ENCODE measurements at regions not wholly inside any gene's neighbourhood (a gene's known extent, or its start where the extent isn't known, plus 50 kb on each side); places are given as distances from the start of the nearest gene placed in this dataset.

DNA sequence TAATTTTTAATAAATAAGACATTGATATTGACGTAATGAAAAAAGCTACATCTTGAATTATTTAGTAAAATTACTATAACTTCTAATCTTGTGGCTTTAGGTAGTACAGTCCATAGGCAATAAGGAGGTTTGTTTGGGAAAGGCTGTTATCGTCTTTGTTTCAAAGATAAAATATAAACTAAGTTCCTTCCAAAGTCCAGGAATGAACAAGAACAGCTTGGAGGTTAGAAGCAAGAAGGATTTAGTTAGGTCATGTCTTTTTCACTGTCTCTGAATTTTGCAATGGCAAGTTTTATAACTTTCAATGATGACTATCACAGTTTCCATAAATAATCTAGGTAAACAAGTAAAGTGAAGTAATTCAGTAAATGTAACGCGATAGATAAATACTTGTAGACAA is 106.9 kb upstream of the OLFM3 start:
- H3K9me3 ChIP-seq (ENCODE audit: control insufficient read depth, insufficient read depth, low read length): no peaks in the 10 kb centered on the region
- no peak overlapping the region for H3K9ac ChIP-seq (ENCODE audit: low read depth, low read length)
- peaks cover 57% of the 10 kb centered on the region for H3K4me1 ChIP-seq (ENCODE audit: control insufficient read depth, insufficient read depth, low read length)
- H3K27me3 ChIP-seq (ENCODE audit: control insufficient read depth, insufficient read depth, low read length): no peaks in the 10 kb centered on the region
- H3K27ac ChIP-seq (ENCODE audit: low read depth, low read length): no peak overlapping the region
- H3K4me3 ChIP-seq (ENCODE audit: low read depth, low read length): no peak overlapping the region
- H3K36me3 ChIP-seq (ENCODE audit: control insufficient read depth, insufficient read depth, low read length): no peaks in the 10 kb centered on the region

DNA sequence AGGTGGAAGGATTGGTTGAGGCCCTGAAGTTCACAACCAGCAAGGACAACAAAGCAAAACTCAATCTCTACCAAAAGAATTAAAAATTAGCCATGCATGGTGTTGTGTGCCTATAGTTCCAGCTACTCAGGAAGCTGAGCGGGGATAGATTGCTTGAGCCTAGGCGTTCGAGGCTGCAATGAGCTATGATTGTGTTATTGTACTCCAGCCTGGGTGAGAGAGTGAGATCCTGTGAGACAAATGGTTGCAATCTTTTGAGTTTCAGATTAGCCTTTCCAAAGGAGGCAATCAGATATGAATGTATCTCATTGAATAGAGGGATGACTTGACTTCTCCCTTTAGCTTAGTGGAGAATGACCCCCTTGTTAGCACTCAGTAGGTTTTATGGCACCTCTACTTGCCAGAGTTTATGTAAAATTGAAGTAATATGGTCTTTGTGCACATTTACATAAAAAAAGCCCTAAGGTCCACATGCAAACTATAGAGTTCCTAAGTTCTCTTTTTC is 105.6 kb upstream of the OLFM3 start:
- Histone ChIP-seq H3K27ac (ENCODE audit: low read depth, low read length) (no peak overlapping the region), H3K4me1 (ENCODE audit: control insufficient read depth, insufficient read depth, low read length) (peaks cover 55% of the 10 kb centered on the region), H3K27me3 (ENCODE audit: control insufficient read depth, insufficient read depth, low read length) (no peaks in the 10 kb centered on the region), H3K9ac (ENCODE audit: low read depth, low read length) (no peak overlapping the region), H3K36me3 (ENCODE audit: control insufficient read depth, insufficient read depth, low read length) (no peaks in the 10 kb centered on the region), H3K4me3 (ENCODE audit: low read depth, low read length) (no peak overlapping the region), H3K9me3 (ENCODE audit: control insufficient read depth, insufficient read depth, low read length) (no peaks in the 10 kb centered on the region)

DNA sequence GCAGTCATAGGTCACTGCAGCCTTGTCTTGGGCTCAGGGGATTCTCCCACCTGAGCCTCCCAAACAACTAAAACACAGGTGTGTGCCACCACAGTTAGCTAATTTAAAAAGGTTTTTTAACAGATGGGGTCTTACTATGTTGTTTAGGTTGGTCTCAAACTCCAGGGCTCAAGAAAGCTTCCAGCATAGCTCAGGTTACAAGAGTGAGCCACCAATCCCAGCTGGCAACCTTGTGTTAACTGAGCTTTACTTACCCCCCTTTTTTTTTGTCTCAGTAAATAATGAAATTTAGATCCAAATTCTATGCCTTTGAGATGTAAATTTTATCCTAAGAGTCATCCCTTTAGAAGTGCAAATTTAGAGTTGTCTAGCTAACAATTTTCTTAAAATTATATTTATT is 103.9 kb upstream of the OLFM3 start:
- Histone ChIP-seq H3K27me3 (ENCODE audit: control insufficient read depth, insufficient read depth, low read length) (no peaks in the 10 kb centered on the region), H3K27ac (ENCODE audit: low read depth, low read length) (no peak overlapping the region), H3K4me3 (ENCODE audit: low read depth, low read length) (no peak overlapping the region), H3K9ac (ENCODE audit: low read depth, low read length) (no peak overlapping the region), H3K36me3 (ENCODE audit: control insufficient read depth, insufficient read depth, low read length) (no peaks in the 10 kb centered on the region), H3K9me3 (ENCODE audit: control insufficient read depth, insufficient read depth, low read length) (no peaks in the 10 kb centered on the region), H3K4me1 (ENCODE audit: control insufficient read depth, insufficient read depth, low read length) (peaks cover 39% of the 10 kb centered on the region)

DNA sequence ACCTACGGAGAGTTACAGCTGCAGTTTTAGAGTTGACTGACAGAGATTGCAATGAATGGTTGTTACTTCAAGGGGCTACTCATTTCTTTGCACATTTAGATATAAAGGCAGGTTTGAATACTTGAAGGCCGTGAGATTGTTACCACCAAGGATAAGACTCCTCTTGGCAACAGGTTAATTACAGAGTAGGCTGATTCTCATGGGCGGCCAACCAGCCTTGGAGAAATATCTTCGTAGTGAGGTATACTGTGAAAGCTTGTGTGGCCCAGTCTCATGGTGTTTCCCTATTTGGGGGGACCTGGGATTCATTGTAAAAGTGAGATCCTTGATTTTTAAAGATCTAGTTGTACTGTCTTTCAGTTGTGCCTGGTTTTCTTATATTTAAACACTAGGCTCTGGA is 103.2 kb upstream of the OLFM3 start:
- H3K9ac ChIP-seq (ENCODE audit: low read depth, low read length): no peak overlapping the region
- H3K27me3 ChIP-seq (ENCODE audit: control insufficient read depth, insufficient read depth, low read length): no peaks in the 10 kb centered on the region
- H3K36me3 ChIP-seq (ENCODE audit: control insufficient read depth, insufficient read depth, low read length): no peaks in the 10 kb centered on the region
- no peak overlapping the region for H3K4me3 ChIP-seq (ENCODE audit: low read depth, low read length)
- H3K27ac ChIP-seq (ENCODE audit: low read depth, low read length): no peak overlapping the region
- H3K9me3 ChIP-seq (ENCODE audit: control insufficient read depth, insufficient read depth, low read length): no peaks in the 10 kb centered on the region
- H3K4me1 ChIP-seq (ENCODE audit: control insufficient read depth, insufficient read depth, low read length): peaks cover 32% of the 10 kb centered on the region

DNA sequence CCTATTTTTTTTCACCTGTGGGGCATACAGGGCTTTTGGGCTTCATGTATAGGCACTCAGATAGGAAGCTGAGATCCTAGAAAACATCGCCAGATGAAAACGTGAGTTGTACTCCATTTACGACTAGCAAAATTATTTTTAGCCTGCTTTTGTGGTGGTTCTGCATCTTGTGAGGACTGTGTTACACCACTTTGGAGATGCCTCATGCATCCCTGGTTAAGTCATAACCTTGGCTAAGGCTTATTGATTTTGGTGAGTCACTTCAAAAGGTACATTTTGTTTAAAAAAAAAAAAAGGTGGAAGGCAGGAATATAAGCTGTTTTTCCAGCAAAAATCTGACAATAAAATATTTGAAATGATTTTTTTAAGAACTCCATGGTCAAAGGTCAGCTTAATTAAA is 101.8 kb upstream of the OLFM3 start:
- H3K27me3 ChIP-seq (ENCODE audit: control insufficient read depth, insufficient read depth, low read length): no peaks in the 10 kb centered on the region
- no peak overlapping the region for H3K9ac ChIP-seq (ENCODE audit: low read depth, low read length)
- H3K9me3 ChIP-seq (ENCODE audit: control insufficient read depth, insufficient read depth, low read length): no peaks in the 10 kb centered on the region
- no peak overlapping the region for H3K4me3 ChIP-seq (ENCODE audit: low read depth, low read length)
- H3K27ac ChIP-seq (ENCODE audit: low read depth, low read length): no peak overlapping the region
- peaks cover 29% of the 10 kb centered on the region for H3K4me1 ChIP-seq (ENCODE audit: control insufficient read depth, insufficient read depth, low read length)
- H3K36me3 ChIP-seq (ENCODE audit: control insufficient read depth, insufficient read depth, low read length): no peaks in the 10 kb centered on the region

DNA sequence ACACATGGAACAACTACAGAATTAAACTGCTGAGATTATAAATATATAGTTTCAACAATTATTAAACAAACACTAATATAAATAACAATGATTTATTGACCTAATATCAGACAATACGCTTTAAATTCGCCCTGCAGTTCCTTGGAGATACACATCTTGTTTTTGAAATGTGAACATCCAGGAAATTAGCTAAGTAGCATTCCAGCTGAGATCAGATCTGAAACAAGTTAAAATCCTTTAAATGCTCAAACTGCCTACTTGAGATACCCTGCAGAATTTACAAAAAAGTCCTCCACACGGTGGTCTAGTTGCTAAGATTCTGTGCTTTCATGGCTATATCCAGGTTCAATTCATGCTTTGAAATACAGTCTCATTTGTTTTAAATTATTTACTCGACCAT is 101.4 kb upstream of the OLFM3 start:
- Histone ChIP-seq H3K4me1 (ENCODE audit: control insufficient read depth, insufficient read depth, low read length) (peaks cover 29% of the 10 kb centered on the region), H3K9me3 (ENCODE audit: control insufficient read depth, insufficient read depth, low read length) (no peaks in the 10 kb centered on the region), H3K36me3 (ENCODE audit: control insufficient read depth, insufficient read depth, low read length) (no peaks in the 10 kb centered on the region), H3K9ac (ENCODE audit: low read depth, low read length) (no peak overlapping the region), H3K4me3 (ENCODE audit: low read depth, low read length) (no peak overlapping the region), H3K27me3 (ENCODE audit: control insufficient read depth, insufficient read depth, low read length) (no peaks in the 10 kb centered on the region), H3K27ac (ENCODE audit: low read depth, low read length) (no peak overlapping the region)

DNA sequence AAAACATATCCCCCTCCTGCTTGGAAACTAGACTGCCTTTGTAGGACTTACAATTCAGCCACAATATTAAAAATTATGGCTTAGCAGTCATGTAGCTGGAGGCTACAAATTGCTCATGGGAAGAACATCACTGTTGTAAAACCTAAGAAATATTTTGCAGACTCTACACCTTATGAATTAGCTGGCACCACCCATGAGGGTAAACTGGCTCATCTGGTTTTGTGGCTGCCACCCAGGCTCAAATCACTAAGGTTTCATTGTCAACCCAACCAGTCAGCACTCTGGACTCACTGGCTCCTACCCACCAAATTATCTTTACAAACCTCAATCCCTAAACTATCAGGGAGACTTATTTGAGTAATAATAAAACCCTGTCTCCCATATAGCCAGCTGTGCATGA is 100.7 kb upstream of the OLFM3 start:
- peaks cover 26% of the 10 kb centered on the region for H3K4me1 ChIP-seq (ENCODE audit: control insufficient read depth, insufficient read depth, low read length)
- H3K36me3 ChIP-seq (ENCODE audit: control insufficient read depth, insufficient read depth, low read length): no peaks in the 10 kb centered on the region
- H3K4me3 ChIP-seq (ENCODE audit: low read depth, low read length): no peak overlapping the region
- H3K27ac ChIP-seq (ENCODE audit: low read depth, low read length): no peak overlapping the region
- H3K9ac ChIP-seq (ENCODE audit: low read depth, low read length): no peak overlapping the region
- H3K27me3 ChIP-seq (ENCODE audit: control insufficient read depth, insufficient read depth, low read length): no peaks in the 10 kb centered on the region
- H3K9me3 ChIP-seq (ENCODE audit: control insufficient read depth, insufficient read depth, low read length): no peaks in the 10 kb centered on the region

DNA sequence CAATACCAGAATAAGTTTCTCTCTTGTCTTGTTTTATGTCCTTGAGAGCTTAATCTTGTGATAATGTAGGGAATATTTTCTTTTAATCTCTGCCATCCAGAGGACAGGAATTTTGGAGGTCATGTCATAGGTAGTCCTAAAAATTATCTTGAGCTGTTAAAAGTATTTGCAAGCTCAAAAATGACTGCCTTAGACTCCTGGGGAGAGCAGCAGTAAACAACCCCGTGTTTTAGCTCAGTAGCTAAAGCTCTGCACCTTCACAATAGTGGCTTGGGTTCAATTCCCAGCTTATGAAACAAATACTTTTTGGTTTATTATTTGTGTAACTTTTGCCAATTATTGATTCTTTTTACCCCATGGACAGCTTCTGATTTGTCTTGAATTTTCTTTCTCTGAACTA is 99.4 kb upstream of the OLFM3 start:
- Histone ChIP-seq H3K36me3 (ENCODE audit: control insufficient read depth, insufficient read depth, low read length) (no peaks in the 10 kb centered on the region), H3K27me3 (ENCODE audit: control insufficient read depth, insufficient read depth, low read length) (no peaks in the 10 kb centered on the region), H3K4me1 (ENCODE audit: control insufficient read depth, insufficient read depth, low read length) (peaks cover 13% of the 10 kb centered on the region)

DNA sequence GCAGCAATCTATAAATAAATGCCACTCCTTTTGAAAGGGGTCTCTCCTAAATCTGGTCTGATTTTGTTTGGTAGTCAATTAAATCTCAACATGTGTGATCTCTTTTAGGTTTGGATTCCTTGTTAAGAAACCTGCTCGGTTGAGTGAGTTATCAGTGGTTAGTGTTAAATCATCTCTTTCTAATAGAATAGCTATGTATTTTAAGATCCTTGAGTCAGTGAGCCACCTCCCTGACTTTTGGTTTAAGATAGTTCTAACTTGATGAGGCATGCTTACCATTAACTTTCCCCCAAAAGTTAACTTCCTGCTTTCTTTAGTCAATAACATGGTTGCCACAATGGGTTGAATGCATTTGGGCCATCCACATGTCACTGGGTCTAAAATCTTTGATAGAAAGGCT is 93.1 kb upstream of the OLFM3 start:
- no peaks in the 10 kb centered on the region for H3K4me1 ChIP-seq (ENCODE audit: control insufficient read depth, insufficient read depth, low read length)
- H3K9ac ChIP-seq (ENCODE audit: low read depth, low read length): no peak overlapping the region
- no peak overlapping the region for H3K27ac ChIP-seq (ENCODE audit: low read depth, low read length)
- no peaks in the 10 kb centered on the region for H3K27me3 ChIP-seq (ENCODE audit: control insufficient read depth, insufficient read depth, low read length)
- H3K9me3 ChIP-seq (ENCODE audit: control insufficient read depth, insufficient read depth, low read length): peaks cover 4% of the 10 kb centered on the region; the same call in 1 of the 2 replicates
- no peaks in the 10 kb centered on the region for H3K36me3 ChIP-seq (ENCODE audit: control insufficient read depth, insufficient read depth, low read length)
- no peak overlapping the region for H3K4me3 ChIP-seq (ENCODE audit: low read depth, low read length)

More for the DNA sequence above, 99.4 kb upstream of the OLFM3 start:
- no peak overlapping the region for H3K4me3 ChIP-seq (ENCODE audit: low read depth, low read length)
- no peak overlapping the region for H3K27ac ChIP-seq (ENCODE audit: low read depth, low read length)
- H3K9ac ChIP-seq (ENCODE audit: low read depth, low read length): no peak overlapping the region
- H3K9me3 ChIP-seq (ENCODE audit: control insufficient read depth, insufficient read depth, low read length): no peaks in the 10 kb centered on the region

DNA sequence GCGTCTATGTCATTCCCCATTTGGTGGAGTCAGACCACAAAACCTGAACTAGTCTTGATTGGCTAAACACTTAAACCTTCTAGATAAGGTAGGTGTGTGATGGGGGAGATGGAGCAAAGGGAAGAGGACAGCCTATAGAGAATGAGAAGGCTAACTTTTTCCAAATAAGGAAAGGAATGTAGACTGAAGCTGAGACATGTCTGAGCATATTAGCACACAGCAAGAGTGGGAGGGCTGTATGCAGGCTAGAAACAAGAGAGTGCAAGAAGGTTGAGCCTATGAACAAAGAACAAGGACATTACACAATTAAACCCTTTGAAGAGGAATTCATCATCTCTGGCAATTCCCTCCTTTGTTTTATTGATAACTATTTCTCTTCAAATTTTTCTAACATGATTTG is 89.2 kb upstream of the OLFM3 start:
- H3K27ac ChIP-seq (ENCODE audit: low read depth, low read length): no peak overlapping the region

DNA sequence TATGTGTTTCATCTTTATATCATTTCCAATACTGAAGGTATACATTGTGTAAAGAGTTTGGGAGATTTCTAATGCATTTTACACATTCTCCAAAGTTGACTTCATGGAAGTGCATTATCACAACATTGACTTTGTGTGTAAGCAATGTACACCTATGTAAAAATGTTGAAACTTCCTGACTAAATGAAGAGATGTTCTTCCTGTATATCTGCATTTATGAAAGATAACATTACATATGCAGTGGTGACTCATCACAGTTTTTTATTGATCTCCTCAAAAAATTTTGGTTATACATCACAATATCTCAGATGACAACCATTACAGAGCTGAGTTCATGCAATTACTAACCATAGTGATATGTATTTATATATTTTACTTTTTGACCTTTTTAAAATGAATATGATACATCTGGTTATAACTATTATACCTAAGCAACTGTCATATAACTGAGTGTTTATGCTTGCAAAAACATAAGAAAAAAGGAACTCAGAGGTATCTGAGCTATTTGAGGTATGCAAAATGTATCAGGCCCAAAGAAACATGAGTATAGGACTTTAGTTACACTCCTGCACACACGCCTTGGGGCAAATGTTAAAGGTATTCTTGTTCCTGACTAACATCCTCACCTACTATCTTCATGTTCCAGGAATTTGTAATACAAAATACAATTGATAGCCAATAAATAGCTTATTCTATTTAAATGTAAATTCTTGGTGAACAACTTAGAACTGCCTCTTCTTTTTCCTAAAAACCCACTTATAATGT is 88.2 kb upstream of the OLFM3 start:
- H3K27me3 ChIP-seq (ENCODE audit: control insufficient read depth, insufficient read depth, low read length): no peaks in the 10 kb centered on the region
- no peaks in the 10 kb centered on the region for H3K4me1 ChIP-seq (ENCODE audit: control insufficient read depth, insufficient read depth, low read length)
- H3K4me3 ChIP-seq (ENCODE audit: low read depth, low read length): no peak overlapping the region
- no peaks in the 10 kb centered on the region for H3K36me3 ChIP-seq (ENCODE audit: control insufficient read depth, insufficient read depth, low read length)
- no peak overlapping the region for H3K27ac ChIP-seq (ENCODE audit: low read depth, low read length)
- no peak overlapping the region for H3K9ac ChIP-seq (ENCODE audit: low read depth, low read length)
- H3K9me3 ChIP-seq (ENCODE audit: control insufficient read depth, insufficient read depth, low read length): peaks cover 4% of the 10 kb centered on the region; the same call in 1 of the 2 replicates

More for the DNA sequence above, 89.2 kb upstream of the OLFM3 start:
- Histone ChIP-seq H3K9me3 (ENCODE audit: control insufficient read depth, insufficient read depth, low read length) (peaks cover 4% of the 10 kb centered on the region; the same call in 1 of the 2 replicates), H3K4me3 (ENCODE audit: low read depth, low read length) (no peak overlapping the region), H3K36me3 (ENCODE audit: control insufficient read depth, insufficient read depth, low read length) (no peaks in the 10 kb centered on the region), H3K27me3 (ENCODE audit: control insufficient read depth, insufficient read depth, low read length) (no peaks in the 10 kb centered on the region), H3K9ac (ENCODE audit: low read depth, low read length) (no peak overlapping the region), H3K4me1 (ENCODE audit: control insufficient read depth, insufficient read depth, low read length) (no peaks in the 10 kb centered on the region)
